ENCODE measurements at regions not wholly inside any gene's neighbourhood (a gene's known extent, or its start where the extent isn't known, plus 50 kb on each side); places are given as distances from the start of the nearest gene placed in this dataset.

- no peaks in the 10 kb centered on the region for H3K36me3 ChIP-seq (ENCODE audit: control insufficient read depth, insufficient read depth, low read length)
- no peak overlapping the region for H3K4me3 ChIP-seq (ENCODE audit: low read depth, low read length)
- no peaks in the 10 kb centered on the region for H3K27me3 ChIP-seq (ENCODE audit: control insufficient read depth, insufficient read depth, low read length)
- DNase-seq (ENCODE audit: low read depth): no peak
- no peak for TF ChIP-seq CTCF (IDR thresholded peaks at IDR 0.05; ENCODE audit: insufficient read depth, low read length, poor library complexity, severe bottlenecking)
Measured at GRCh38 chr2:223222397-223222796, 170.4 kb downstream of the KCNE4 start.

DNA sequence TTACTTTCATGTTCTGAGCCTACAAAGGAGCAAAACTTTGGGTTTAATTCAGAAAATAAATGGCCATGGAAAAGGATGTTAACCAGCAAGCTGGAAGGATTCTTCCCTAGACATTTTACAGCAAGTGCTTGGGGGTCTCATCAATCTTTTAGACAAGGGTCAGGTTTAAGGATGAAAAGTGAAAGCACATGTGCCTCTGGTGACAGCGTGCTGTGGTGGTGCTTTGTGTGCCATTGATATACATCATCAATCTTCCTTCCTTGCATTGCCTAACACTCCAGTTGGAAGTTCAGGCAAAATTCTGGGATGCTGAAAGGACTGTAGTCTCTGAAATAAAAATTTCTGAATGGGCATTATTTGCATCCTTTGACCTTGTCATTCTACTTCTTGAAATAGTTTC, 171.2 kb downstream of the KCNE4 start:
- H3K4me3 ChIP-seq (ENCODE audit: low read depth, low read length): no peak overlapping the region
- no peaks in the 10 kb centered on the region for H3K36me3 ChIP-seq (ENCODE audit: control insufficient read depth, insufficient read depth, low read length)
- no peaks in the 10 kb centered on the region for H3K27me3 ChIP-seq (ENCODE audit: control insufficient read depth, insufficient read depth, low read length)
- no peak for TF ChIP-seq CTCF (IDR thresholded peaks at IDR 0.05; ENCODE audit: insufficient read depth, low read length, poor library complexity, severe bottlenecking)
- DNase-seq (ENCODE audit: low read depth): no peak

DNA sequence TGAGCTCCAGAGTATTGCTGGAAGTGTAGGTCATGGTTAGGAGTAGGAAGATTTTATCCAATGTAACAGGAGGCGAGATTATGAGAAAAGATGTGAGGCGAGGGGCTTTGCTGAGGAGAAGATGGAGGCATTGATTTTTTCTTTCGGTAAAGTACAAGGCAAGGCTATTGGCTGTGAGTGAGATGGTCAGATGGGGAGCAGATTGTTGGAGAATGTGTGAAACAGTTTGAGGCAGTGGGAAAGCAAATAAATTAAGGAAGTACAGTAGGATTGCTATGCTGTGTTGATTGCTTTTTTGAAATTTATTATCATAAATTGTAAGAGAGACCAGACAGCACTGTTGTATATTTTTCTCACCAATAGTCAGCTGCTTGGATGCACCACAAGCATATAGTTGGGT, 173.3 kb downstream of the KCNE4 start:
- DNase-seq (ENCODE audit: low read depth): no peak
- no peaks in the 10 kb centered on the region for H3K27me3 ChIP-seq (ENCODE audit: control insufficient read depth, insufficient read depth, low read length)
- no peak for TF ChIP-seq CTCF (IDR thresholded peaks at IDR 0.05; ENCODE audit: insufficient read depth, low read length, poor library complexity, severe bottlenecking)
- H3K36me3 ChIP-seq (ENCODE audit: control insufficient read depth, insufficient read depth, low read length): no peaks in the 10 kb centered on the region
- no peak overlapping the region for H3K4me3 ChIP-seq (ENCODE audit: low read depth, low read length)

- no peak for DNase-seq (ENCODE audit: low read depth)
- TF ChIP-seq CTCF (IDR thresholded peaks at IDR 0.05; ENCODE audit: insufficient read depth, low read length, poor library complexity, severe bottlenecking): no peak
- no peaks in the 10 kb centered on the region for H3K36me3 ChIP-seq (ENCODE audit: control insufficient read depth, insufficient read depth, low read length)
- H3K4me3 ChIP-seq (ENCODE audit: low read depth, low read length): no peak overlapping the region
- H3K27me3 ChIP-seq (ENCODE audit: control insufficient read depth, insufficient read depth, low read length): no peaks in the 10 kb centered on the region
Measured at GRCh38 chr2:223226264-223226663, 174.3 kb downstream of the KCNE4 start.

DNA sequence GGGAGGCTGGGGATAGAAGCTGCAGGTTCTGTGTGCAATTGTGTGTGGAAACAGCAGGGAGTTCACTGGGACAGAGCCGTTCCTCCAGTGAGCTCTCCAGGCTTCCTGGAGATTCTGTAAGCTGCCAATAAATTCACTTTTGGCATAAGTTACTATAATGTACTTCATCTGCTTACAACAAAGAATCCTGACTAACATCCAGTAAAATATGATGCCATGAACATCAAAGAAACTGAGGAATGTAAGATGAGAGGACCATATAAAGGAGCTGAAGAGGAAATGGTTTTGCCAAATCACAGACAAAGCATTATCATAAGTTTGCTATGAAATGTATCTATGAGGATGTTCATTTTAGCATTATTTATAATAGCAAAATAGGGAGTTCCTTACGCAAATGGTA, 175.3 kb downstream of the KCNE4 start:
- no peaks in the 10 kb centered on the region for H3K36me3 ChIP-seq (ENCODE audit: control insufficient read depth, insufficient read depth, low read length)
- no peak for TF ChIP-seq CTCF (IDR thresholded peaks at IDR 0.05; ENCODE audit: insufficient read depth, low read length, poor library complexity, severe bottlenecking)
- no peak for DNase-seq (ENCODE audit: low read depth)
- H3K27me3 ChIP-seq (ENCODE audit: control insufficient read depth, insufficient read depth, low read length): no peaks in the 10 kb centered on the region
- H3K4me3 ChIP-seq (ENCODE audit: low read depth, low read length): no peak overlapping the region

DNA sequence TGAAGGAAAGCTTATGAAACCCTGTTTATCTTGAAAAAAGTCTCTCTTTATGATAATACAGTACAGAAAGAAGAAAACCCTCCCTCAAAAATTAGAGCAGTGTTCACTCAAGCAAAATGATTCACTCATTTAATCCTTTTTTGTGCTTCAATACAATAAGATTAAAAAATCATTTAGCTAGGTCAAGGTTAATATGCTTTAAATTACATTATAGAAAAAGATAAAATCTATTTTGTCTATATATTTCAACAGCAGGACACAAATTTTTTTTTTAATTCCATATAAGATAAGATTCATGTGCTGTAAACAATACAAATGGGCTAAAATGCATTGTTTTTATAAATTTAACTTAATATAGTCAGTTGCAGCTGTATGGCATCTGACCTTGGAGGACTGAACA, 176.9 kb downstream of the KCNE4 start:
- no peaks in the 10 kb centered on the region for H3K36me3 ChIP-seq (ENCODE audit: control insufficient read depth, insufficient read depth, low read length)
- no peak for DNase-seq (ENCODE audit: low read depth)
- H3K4me3 ChIP-seq (ENCODE audit: low read depth, low read length): no peak overlapping the region
- H3K27me3 ChIP-seq (ENCODE audit: control insufficient read depth, insufficient read depth, low read length): no peaks in the 10 kb centered on the region
- TF ChIP-seq CTCF (IDR thresholded peaks at IDR 0.05; ENCODE audit: insufficient read depth, low read length, poor library complexity, severe bottlenecking): no peak
